ENCODE measurements at regions not wholly inside any gene's neighbourhood (a gene's known extent, or its start where the extent isn't known, plus 50 kb on each side); places are given as distances from the start of the nearest gene placed in this dataset.

- no peak for TF ChIP-seq RCOR1 (IDR thresholded peaks at IDR 0.05; ENCODE audit: low read depth, low read length)
- TF ChIP-seq SREBF2 (IDR thresholded peaks at IDR 0.05), result no peak
- no peak for TF ChIP-seq CEBPB (IDR thresholded peaks at IDR 0.05)
- no peak for TF ChIP-seq RAD21 (conservative IDR thresholded peaks at IDR 0.05 in 1 of 2, IDR thresholded peaks at IDR 0.05 in 1 of 2)
- TF ChIP-seq ZFP36 (IDR thresholded peaks at IDR 0.05; ENCODE audit: borderline replicate concordance, partially characterized antibody), result no peak
- no peak for TF ChIP-seq POLR2A (IDR thresholded peaks at IDR 0.05; ENCODE audit: low read length)
- TF ChIP-seq SMC3 (IDR thresholded peaks at IDR 0.05), result no peak
- no peak for TF ChIP-seq HDAC2 (IDR thresholded peaks at IDR 0.05)
- TF ChIP-seq, protein P1, sequence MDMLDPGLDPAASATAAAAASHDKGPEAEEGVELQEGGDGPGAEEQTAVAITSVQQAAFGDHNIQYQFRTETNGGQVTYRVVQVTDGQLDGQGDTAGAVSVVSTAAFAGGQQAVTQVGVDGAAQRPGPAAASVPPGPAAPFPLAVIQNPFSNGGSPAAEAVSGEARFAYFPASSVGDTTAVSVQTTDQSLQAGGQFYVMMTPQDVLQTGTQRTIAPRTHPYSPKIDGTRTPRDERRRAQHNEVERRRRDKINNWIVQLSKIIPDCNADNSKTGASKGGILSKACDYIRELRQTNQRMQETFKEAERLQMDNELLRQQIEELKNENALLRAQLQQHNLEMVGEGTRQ (IDR thresholded peaks at IDR 0.05), result no peak
- TF ChIP-seq EP300 (IDR thresholded peaks at IDR 0.05), result no peak
- TF ChIP-seq CBX2 (IDR thresholded peaks at IDR 0.05; ENCODE audit: borderline replicate concordance, low read depth), result no peak
- TF ChIP-seq, protein P2, sequence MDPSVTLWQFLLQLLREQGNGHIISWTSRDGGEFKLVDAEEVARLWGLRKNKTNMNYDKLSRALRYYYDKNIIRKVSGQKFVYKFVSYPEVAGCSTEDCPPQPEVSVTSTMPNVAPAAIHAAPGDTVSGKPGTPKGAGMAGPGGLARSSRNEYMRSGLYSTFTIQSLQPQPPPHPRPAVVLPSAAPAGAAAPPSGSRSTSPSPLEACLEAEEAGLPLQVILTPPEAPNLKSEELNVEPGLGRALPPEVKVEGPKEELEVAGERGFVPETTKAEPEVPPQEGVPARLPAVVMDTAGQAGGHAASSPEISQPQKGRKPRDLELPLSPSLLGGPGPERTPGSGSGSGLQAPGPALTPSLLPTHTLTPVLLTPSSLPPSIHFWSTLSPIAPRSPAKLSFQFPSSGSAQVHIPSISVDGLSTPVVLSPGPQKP (IDR thresholded peaks at IDR 0.05; ENCODE audit: low read depth, low read length), result no peak
- TF ChIP-seq KDM1A (IDR thresholded peaks at IDR 0.05; ENCODE audit: low read depth), result no peak
- TF ChIP-seq, protein P3, sequence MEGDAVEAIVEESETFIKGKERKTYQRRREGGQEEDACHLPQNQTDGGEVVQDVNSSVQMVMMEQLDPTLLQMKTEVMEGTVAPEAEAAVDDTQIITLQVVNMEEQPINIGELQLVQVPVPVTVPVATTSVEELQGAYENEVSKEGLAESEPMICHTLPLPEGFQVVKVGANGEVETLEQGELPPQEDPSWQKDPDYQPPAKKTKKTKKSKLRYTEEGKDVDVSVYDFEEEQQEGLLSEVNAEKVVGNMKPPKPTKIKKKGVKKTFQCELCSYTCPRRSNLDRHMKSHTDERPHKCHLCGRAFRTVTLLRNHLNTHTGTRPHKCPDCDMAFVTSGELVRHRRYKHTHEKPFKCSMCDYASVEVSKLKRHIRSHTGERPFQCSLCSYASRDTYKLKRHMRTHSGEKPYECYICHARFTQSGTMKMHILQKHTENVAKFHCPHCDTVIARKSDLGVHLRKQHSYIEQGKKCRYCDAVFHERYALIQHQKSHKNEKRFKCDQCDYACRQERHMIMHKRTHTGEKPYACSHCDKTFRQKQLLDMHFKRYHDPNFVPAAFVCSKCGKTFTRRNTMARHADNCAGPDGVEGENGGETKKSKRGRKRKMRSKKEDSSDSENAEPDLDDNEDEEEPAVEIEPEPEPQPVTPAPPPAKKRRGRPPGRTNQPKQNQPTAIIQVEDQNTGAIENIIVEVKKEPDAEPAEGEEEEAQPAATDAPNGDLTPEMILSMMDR (IDR thresholded peaks at IDR 0.05), result no peak
These were observed 342.0 kb upstream of the PODXL start for GRCh38 chr7:131898418-131898817.

Measured in A549 (cell line).